GM21717 (cell line): ENCODE measurements at regions not wholly inside any gene's neighbourhood (a gene's known extent, or its start where the extent isn't known, plus 50 kb on each side); places are given as distances from the start of the nearest gene placed in this dataset.
A peak's percentile ranks its signal among the peaks of the same experiment; 100 is the strongest.

Experiments used
- ATAC-seq: cut with Tn5 transposase; IDR thresholded peaks from one replicate; pipeline ENCODE4 v1.9.1; 2021; ENCODE audit warnings: mild to moderate bottlenecking, moderate library complexity; ENCODE audit not compliant: unreplicated experiment

DNA sequence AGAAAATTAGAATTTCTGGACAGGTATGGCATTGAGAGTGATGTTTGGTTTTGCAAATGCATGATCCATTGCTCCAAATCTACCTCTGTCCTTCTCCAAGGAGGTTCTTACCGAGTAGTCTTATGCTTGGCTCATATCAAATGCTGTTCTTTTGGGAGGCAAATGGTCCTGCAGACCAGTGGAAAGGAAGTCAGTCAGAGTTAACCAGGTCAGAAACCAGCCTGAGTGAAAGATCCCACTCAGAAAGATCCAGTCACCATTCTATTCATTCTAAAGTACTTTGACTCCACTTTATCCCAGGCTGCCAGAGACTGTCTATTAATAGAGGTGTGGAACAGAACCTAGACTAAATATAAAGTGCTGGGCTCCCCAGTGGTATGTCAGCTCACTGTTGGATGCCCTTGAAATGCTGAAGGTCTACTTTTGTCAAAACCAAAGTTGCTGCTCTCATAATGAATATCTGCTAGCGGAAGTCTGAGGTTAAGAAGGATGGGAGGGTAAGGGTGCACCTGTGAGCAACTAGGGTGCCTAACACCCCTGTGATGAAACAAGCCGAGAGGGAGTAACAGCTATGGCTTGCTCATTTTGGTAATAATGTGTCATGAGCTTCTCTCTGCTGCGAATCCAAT, 302.2 kb downstream of the ZNF608 start:
- ATAC-seq, result peak; percentile 100

DNA sequence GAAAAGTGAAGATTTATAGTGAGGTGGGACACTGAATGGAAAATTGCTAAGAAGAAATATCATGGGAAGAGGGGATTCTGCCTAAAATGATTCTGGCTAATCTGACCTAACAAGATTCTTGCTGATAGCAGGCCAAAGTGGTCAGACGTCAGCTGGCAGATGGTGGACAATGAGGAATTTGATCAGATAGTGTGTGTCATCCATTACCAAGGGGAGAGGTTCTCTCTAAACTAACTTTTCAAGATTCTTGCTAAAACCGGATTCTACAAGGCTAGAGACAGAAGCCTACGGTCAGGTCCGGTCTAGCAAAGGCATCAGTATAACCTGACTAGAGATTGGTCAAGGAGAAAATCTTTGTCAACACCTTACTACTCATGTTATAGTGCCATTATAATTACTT, 306.0 kb downstream of the ZNF608 start:
- ATAC-seq, result no peak

DNA sequence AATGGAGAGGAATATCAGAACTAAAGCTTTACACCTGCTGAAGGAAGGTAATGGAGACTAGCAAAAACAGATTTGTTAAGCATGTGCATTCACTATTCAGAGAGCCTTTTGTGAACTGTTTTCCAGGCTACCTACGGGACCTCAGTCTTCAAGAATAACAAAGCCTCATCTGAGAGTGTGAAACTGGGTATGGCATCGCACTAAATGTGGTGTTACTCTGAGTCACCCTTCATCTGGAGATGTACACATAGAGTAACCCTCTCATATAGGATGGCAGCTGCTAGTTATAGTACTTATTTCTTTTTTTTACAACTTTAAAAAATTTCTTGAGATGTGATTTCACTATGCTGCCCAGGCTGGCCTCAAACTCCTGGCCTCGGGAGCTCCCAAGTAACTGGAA, 306.8 kb downstream of the ZNF608 start:
- no peak for ATAC-seq

DNA sequence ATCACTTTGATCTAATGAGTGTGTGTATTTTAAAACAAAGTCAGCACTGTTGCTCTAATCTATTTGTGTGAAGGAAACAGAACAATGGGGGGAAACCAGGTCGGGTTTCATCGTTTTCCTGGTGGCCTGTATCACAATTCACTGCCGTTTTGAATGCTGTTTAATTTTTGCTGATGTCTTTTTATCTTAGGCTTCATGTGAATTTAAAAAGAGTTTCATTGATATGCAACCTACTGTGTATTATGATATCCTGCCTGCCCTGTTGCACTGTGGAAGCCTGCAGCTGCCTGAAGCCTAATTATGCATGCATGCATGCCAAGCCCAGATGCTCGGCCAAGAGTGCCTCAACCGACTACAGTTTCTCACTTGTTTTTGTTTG, 307.5 kb downstream of the ZNF608 start:
- ATAC-seq, result no peak

DNA sequence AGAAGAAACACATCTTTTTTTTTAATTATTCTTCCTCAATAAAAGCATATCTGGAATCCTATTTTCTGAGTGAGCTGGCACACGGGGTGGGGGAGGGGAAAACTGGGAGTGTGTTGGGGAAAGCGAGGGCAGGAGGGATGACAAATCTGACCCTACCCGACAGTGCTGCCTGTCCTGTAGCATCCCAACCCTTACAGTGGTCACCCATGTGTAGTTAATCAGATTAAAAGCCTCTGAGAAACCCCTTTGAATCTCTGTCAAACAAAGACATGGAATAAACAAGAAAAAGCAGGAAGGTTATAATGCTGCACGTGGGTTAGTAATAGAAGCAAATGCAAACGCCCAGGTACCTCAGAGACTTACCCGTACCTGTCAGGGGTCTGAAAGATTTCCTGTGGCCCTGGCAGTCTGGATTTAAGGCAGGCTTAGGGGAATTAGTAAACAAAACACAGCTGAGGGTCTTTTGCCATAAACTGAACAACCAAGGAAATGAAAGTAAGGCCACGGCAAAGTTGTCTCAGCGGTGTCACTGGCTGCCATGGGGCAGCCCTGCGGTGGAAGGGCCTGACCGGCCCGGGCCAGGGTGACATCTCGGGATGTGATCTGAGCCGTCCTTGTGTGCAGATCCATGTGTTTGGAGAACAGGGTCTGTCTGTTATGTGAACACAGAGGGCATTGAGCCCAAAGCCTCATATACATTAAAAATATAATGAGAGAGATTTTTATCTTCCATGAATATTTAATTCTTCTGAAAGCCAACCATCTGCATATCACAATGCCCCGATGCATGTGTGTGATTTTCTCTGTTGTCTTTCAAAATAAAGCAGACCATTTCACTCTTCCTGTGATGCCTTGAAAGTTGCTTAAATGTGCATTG, 308.2 kb downstream of the ZNF608 start:
- no peak for ATAC-seq

DNA sequence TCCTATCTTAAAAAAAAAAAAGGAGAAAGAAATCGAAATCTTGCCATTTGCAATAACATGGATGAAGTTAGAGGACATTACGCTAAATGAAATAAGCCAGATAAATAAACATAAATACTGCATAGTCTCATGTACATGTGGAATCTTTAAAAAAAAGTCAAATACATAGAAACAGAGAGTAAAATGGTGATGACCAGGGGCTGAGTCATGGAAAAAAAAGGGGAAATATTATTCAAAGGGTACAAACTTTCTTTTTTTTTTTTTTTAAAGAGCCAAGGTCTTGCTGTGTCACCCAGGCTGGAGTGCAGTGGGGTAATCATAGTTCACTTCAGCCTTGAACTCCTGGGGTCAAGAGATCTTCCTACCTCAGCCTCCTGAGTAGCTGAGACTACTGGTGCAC, 310.1 kb downstream of the ZNF608 start:
- no peak for ATAC-seq

DNA sequence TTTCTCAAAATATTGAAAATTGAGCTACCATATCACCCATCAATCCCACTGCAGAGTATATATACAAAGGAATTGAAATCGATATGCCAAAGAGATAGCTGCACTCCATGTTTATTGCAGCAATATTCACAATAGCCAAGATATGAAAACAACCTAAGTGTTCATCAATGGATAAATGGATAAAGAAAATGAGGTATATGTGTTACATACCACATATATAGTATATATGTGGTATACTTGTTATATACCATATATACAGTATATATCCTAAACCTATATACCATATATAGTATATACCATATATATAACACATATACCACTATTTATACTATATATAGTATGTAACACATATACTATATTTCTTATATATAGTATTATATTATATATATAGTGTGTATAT, 313.3 kb downstream of the ZNF608 start:
- ATAC-seq, result no peak

DNA sequence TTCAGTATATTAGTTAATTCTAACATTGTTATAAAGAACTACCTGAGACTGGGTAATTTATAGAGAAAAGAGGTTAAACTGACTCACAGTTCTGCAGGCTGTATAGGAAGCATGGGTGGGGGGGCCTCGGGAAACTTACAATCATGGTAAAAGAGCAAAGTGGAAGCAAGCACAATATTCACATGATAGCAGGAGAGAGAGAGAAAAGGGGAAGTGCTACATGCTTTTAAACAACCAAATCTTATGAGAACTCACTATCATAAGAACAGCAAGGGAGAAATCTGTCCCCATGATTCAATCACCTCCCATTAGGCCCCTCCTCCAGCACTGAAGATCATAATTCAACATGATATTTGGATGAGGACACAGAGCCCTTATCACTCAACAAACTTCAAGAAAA, 324.9 kb downstream of the ZNF608 start:
- ATAC-seq, result no peak

DNA sequence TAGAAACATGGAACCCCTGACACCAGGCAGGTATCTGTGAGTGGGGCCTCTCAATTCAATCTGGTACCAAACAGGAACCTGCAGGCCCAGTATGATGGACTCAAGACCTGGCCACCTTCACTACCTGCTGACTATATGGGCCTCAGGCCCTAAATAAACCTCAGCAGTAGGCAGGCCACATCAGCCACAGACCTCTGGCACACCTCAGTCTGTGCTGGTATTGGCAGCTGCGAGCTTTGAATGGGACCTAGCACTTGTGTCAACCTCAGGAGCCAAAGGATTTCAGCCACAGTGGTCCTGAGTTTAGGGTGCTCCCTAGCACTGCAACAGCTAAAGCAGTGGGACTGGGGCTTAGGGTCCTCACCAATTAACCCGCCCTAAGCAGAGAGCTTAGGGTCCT, 325.5 kb downstream of the ZNF608 start:
- ATAC-seq, result no peak

DNA sequence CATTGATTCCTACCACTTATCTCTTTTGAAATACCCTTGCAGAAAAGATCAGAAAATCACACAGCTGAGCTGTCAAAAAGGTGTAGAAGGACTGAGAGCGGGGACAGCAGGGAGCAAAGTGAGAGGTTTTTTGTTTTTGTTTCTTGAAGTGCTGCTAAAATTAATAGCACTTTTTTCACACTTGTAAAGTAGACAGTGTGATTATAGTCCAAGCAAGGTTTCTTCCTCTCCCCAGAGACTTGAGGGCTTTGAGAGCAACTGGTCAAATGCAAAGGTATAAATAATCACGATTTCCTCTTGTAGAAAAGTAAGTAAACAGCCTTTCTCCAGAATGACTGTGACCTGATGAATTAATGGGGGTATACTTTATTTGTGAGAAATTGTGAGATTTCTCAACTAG, 326.9 kb downstream of the ZNF608 start:
- ATAC-seq, result no peak

DNA sequence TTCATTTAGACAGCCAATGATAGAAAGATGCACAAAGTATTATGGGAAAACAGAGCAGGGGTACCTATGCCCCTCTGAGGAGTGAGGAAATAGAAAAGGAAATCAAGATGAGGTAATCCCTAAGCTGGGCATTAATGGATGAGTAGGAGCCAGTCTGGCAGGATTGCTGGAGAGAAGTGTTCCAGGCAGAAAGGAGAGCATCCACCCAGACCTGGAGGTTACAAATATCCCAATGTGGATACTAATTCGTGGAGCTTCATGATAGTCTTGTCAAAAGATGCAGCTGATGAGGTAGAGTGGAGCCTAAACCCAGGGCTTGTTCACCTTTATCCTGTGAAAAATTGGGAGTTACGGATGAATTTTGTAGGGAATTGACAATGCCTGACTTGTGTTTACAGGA, 328.0 kb downstream of the ZNF608 start:
- ATAC-seq, result no peak

DNA sequence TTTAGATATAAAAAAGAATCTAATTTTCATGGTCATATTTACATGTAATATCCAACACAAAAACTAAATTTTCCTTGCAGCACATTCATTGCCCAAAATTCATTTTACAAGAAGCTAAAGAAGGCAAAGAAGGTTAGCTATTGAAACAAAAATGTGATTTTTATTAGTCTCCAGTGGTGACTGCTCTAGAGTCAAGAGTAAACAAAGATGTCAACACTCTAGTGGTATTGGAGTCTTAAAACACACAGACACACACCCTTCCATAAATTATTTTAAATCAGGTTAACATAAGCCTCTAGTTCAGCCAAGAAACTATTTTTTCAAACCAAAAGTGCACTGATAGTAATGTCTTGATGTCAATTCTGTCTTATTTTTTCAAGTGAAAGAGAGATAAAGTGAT, 329.2 kb downstream of the ZNF608 start:
- no peak for ATAC-seq

DNA sequence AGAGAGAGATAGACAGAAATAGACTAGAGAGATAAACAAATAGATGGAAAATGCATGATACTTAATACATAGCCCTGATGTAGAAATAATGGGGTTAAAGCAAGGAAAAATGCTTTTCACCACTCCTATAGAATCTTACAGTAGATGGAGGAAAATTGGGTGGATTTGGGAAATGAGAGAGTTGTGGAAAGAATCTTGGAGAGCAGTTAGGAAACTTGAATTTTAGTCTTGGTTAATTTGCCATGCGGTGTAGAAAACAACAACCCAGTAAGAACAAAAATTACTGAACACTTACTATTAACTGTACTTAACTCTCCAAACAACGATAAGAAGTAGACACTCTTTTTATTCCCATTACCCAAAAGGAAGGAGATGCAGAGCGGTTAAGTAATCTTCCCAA, 329.8 kb downstream of the ZNF608 start:
- no peak for ATAC-seq

DNA sequence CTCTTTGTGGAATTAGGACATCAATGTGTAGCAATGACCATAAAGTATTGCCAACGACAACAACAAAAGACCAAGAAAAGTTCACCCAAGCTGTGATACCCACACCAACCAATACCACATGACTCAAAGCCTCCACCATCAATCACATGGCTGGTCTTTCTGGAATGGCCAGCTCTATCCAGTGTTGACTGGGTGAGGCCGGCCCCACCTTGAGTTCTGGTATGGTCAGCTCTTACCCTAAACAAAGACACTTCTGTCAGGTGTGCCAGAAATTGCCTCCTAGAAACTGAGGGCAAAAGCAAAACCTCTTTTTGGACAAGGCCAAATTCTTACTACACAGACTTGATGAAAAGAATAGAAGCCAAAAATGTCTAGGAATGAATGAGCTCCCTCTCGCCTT, 331.5 kb downstream of the ZNF608 start:
- no peak for ATAC-seq

DNA sequence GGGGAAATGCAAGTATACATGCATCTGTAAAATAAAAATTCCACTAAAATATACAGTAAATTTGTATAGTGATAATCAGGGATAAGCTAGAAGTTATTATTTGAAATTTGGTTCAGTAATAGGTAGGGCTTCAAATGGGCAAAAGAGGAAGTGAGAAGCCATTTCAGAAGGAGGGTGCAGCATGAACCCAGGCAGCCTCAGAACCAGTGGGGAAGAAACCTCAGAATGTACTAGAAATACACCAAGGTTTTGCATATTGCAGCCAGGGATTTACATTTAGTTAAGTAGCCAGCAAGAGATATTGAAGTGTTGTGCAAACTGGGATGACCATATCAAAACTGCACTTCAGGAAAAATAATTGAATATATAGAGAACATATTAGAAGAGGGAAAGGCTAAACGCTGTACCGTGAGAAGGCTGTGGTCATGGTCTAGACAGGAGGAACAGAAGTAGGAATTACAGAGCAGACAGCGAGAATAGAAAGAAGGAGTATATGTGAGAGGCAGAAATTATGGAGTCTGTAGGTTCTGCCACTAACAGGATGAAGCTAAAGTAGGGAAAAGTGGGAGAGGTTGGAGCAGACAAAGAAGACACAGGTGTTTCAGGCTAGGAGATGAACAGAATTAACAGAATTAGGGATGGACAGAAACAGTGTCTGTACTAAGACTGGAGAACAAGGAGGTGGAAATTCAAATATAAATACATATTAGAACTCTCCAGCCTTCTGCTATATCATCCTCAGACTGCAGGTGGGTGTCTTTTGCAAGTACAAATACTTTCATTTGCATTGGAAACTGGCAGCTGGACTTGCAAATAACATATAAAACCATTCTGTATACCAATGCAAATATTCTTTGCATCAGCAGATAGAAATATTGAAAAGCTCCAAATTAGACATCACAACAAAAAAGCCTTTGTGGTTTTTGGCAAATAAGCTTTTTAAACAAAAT, 335.6 kb downstream of the ZNF608 start:
- ATAC-seq, result peak; percentile 96

DNA sequence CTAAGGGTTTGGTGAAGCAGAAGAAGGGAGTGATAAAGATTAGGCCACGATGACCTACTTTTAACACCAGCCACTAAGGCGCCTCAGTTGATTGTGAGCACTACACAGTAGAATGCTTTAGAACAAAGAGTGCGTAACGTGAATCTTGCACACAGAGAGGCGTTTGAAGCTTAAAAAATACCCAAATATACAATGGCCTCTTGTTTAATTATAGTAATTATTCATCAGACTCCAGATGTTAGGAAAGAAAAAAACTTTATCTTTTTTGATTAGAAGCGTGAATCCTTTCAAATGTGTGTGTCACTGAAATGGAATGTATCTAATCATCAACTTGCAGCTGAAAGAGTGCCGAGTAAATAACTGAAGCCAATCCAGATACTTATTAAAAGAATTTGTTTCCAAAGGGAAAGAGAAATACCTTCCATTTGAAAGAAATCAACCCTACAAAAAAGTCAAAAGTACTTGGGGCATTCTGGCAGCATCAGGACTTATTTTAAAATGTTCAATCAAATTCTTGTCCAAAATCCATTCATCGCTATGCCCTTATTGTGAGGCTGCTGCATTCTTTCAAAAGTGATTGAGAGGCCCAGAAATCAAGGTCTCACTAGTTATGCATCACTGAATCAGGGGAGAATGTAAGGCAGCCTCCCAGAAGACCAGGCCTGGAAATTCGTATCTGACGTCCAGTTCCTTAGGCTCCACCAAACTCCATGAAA, 337.5 kb downstream of the ZNF608 start:
- ATAC-seq, result no peak

DNA sequence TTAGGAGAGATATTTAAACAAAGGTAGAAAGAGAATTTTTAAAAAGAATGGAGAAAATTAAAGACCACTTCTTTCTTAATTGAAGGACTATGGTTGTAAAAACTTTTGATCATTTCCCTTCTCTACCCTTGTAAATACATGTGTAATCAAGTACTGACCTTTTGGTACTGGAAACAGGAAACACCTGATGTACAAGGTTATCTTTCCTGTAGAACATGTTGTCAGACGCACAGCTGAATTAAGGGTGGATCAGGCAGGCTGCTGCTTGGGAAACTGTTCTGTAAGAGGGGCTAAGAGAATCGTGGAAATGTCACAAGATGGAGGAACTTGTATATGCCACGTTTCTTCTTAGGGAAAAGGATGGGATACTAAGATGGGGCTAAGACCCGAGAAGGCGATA, 341.6 kb downstream of the ZNF608 start:
- no peak for ATAC-seq

DNA sequence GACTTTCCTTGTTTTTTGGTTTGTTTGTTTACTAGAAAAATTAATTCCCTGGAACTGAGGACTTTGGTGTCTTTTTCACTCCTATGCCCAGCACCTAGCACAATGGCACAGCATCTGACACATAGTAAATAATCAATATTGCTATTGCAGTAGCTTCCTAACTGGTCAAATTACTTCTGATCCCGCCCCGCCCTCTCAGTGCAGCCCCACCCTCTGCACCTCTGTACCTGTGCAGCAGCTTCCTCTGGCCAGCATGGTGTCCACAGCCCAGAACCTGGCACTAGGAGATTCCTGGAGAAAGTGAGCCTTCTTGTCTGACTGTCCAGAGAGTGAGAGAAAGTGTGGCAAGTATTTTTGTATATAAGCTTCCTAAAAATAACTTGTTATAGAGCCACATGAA, 343.2 kb downstream of the ZNF608 start:
- ATAC-seq, result no peak

DNA sequence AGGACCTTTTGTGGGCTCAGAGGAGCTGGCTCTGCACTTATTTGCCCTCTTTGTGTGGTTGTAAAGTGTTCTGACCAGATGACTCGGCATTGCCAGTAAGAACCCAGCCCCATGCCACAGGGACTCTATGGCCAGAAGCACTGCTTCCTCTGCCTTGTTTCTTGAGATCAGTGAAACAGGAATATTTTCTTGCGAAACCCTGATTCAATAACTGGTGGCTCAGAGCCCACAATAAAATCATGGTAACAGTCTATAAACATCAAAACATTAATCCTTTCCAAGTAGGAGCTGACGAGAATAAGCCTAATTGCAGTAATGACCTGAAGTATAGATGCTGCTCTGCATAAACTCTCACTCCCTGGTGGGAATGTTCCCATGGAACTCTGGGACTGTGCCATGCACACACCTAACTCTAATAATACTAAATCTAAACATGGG, 344.3 kb downstream of the ZNF608 start:
- ATAC-seq, result no peak

DNA sequence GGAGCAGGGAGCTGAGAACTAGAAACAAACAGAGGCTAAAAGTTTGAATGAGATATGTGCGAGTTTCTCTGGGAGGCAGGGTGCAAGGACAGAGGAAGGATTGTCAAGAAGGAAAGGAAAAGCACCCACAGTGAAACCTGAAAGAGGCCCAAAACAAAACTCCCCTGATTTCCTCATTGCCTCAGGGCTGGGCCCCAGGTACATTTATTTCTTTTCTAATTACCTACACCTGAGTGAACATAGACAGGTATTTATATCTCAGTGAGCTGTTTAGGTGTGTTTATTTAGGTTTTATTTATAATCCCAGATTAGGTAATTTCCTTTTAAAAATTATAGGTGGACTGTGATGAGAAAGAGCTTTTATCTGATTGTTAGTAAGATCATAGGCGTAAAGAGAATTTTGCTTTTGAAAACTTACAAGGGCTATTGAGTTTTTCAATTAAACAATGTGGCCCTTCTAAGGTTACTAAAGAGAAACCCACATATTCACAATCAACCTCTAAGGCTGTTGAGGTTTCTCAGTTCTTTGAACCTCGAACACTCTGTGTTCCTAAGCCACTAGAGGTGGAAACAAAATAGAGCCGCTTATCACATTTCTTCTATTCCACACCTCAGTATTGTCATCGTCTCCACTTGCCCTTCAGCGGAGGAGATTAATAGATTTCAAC, 344.8 kb downstream of the ZNF608 start:
- ATAC-seq, result no peak
